ENCODE measurements at regions not wholly inside any gene's neighbourhood (a gene's known extent, or its start where the extent isn't known, plus 50 kb on each side); places are given as distances from the start of the nearest gene placed in this dataset.

DNA sequence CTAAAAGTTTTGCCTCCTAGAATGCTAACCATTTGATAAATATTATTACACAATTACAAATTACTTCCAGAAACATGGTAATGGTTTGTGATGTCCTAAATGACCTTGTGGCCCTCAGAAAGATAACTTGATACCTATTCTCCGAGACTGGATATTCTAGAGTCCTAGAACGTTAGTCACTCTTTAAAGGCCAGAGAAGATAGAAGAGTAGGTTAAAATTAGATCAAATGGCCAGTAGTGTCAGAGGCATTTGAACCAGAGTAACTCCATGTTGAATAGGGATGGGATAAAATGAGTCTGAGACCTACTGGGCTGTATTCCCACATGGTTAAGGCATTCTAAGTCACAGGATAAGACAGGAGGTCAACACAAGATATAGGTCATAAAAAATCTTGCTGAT, 96.6 kb upstream of the ADAMTS20 start:
- TF ChIP-seq L3MBTL2 (conservative IDR thresholded peaks at IDR 0.05) (no peak), NFRKB (IDR thresholded peaks at IDR 0.05) (no peak), FOXK2 (IDR thresholded peaks at IDR 0.05) (no peak), FOXA1 (IDR thresholded peaks at IDR 0.05) (no peak), CTBP1 (IDR thresholded peaks at IDR 0.05; ENCODE audit: borderline replicate concordance) (no peak), ELF4 (IDR thresholded peaks at IDR 0.05) (no peak), SP1 (IDR thresholded peaks at IDR 0.05) (no peak)

Data from HEK293T (cell line).